OCI-LY7 (cell line): ENCODE measurements at regions not wholly inside any gene's neighbourhood (a gene's known extent, or its start where the extent isn't known, plus 50 kb on each side); places are given as distances from the start of the nearest gene placed in this dataset.

Experiments used
- BruUV-seq: library from RNA; stranded (reverse); fragments of 400-500 nt; replicated peaks from 2 replicates; lab custom pipeline; 2021; lab: Mats Ljungman, UMichigan
- CTCF ChIA-PET: fragments of 300-600 bp; sonication (Branson Sonifier 250); formaldehyde crosslinking; loops from one replicate; lab custom pipeline; 2022; ENCODE audit warnings: antibody characterized with exemption; ENCODE audit not compliant: unreplicated experiment; lab: Charles Lee
- POLR2A ChIA-PET: fragments of 300-600 bp; sonication (Branson Sonifier 250); formaldehyde crosslinking; loops from one replicate; lab custom pipeline; 2022; ENCODE audit warnings: antibody characterized with exemption; lab: Charles Lee
- DNase-seq: peaks from one replicate; pipeline ENCODE4 v3.0.0-alpha.2; 2015; ENCODE audit warnings: low spot score
- H2AFZ ChIP-seq: fragments of 200-600 bp; sonication (generic), shearing (Covaris generic); 2 replicates; pipeline ENCODE4 v1.6.1; 2014; ENCODE audit warnings: mild to moderate bottlenecking, antibody characterized with exemption, low read length, moderate library complexity
- H3K27ac ChIP-seq: fragments of 200-600 bp; sonication (generic); 2 replicates; pipeline ENCODE4 v1.5.1; 2014; ENCODE audit warnings: mixed run types, low read depth, mild to moderate bottlenecking, moderate library complexity, low read length, inconsistent platforms; ENCODE audit not compliant: poor library complexity, severe bottlenecking
- H3K36me3 ChIP-seq: fragments of 200-600 bp; sonication (generic); 2 replicates; pipeline ENCODE4 v1.6.1; 2014; ENCODE audit warnings: mild to moderate bottlenecking, antibody characterized with exemption, low read length, moderate library complexity, mixed read lengths; ENCODE audit not compliant: insufficient read depth
- H3K4me1 ChIP-seq: fragments of 200-600 bp; sonication (generic); 2 replicates; pipeline ENCODE4 v1.5.1; 2014; ENCODE audit warnings: mild to moderate bottlenecking, low read length; ENCODE audit not compliant: insufficient read depth, poor library complexity, severe bottlenecking
- H3K4me2 ChIP-seq: fragments of 200-600 bp; sonication (generic); 2 replicates; pipeline ENCODE4 v1.6.1; 2014; ENCODE audit warnings: mild to moderate bottlenecking, low read length
- H3K4me3 ChIP-seq: fragments of 200-600 bp; sonication (generic); 2 replicates; pipeline ENCODE4 v1.5.1; 2014; ENCODE audit warnings: mild to moderate bottlenecking, low read depth, low read length; ENCODE audit not compliant: poor library complexity, severe bottlenecking
- H3K79me2 ChIP-seq: fragments of 200-600 bp; sonication (generic); 2 replicates; pipeline ENCODE4 v1.6.1; 2016; ENCODE audit warnings: low read depth, mild to moderate bottlenecking, low read length, moderate library complexity, mixed read lengths; ENCODE audit not compliant: insufficient read depth
- H3K9me2 ChIP-seq: fragments of 200-600 bp; sonication (generic); 2 replicates; pipeline ENCODE4 v1.6.1; 2016; ENCODE audit warnings: mild to moderate bottlenecking, low read length, mixed read lengths; ENCODE audit not compliant: insufficient read depth
- H3K9me3 ChIP-seq: fragments of 200-600 bp; sonication (generic); 2 replicates; pipeline ENCODE4 v1.6.1; 2014; ENCODE audit warnings: mild to moderate bottlenecking, mixed run types, low read length, mixed read lengths
- H4K20me1 ChIP-seq: fragments of 200-600 bp; sonication (generic); 2 replicates; pipeline ENCODE4 v1.6.1; 2014; ENCODE audit warnings: mild to moderate bottlenecking, antibody characterized with exemption, low read length, moderate library complexity, mixed read lengths; ENCODE audit not compliant: insufficient read depth
- CTCF ChIP-seq: fragments of 200-600 bp; sonication (generic); conservative IDR thresholded peaks from 2 replicates; pipeline ENCODE4 v1.5.1; 2014; ENCODE audit warnings: mild to moderate bottlenecking, antibody characterized with exemption, low read length, moderate library complexity, mixed read lengths
- EZH2phosphoT487 ChIP-seq: fragments of 200-600 bp; sonication (generic); IDR thresholded peaks from 2 replicates; pipeline ENCODE4 v1.6.1; 2018; ENCODE audit warnings: low read depth, borderline replicate concordance, mild to moderate bottlenecking, mixed run types, antibody characterized with exemption, low read length, moderate library complexity, mixed read lengths
- intact Hi-C: fragments of 100-400 bp; cut with micrococcal nuclease; formaldehyde crosslinking; loops from one replicate; pipeline ENCODE4 v1.10.0; 2022; ENCODE audit not compliant: unreplicated experiment

GRCh38 chr14:49418789-49419188, 167.4 kb downstream of the RPS29 start:
- POLR2A ChIA-PET = no interaction called here
- BruUV-seq = no TSS peak
- Histone ChIP-seq H2AFZ (no peak overlapping the region), H4K20me1 (no peaks in the 10 kb centered on the region), H3K9me3 (no peaks in the 10 kb centered on the region), H3K4me1 (no peaks in the 10 kb centered on the region), H3K79me2 (no peaks in the 10 kb centered on the region), H3K4me2 (no peak overlapping the region), H3K27ac (no peak overlapping the region), H3K4me3 (no peak overlapping the region), H3K36me3 (no peaks in the 10 kb centered on the region), H3K9me2 (no peaks in the 10 kb centered on the region)
- intact Hi-C loops = no loop called here
- DNase-seq = no peak
- CTCF ChIA-PET = no interaction called here
- TF ChIP-seq CTCF (no peak), EZH2phosphoT487 (no peak)

- ChIA-PET POLR2A (no interaction called here), CTCF (no interaction called here)
- intact Hi-C loops = no loop called here
These were observed 168.4 kb downstream of the RPS29 start for GRCh38 chr14:49417790-49418189.

More at GRCh38 chr14:49417790-49418189, 168.4 kb downstream of the RPS29 start:
- no peak overlapping the region for H3K27ac ChIP-seq
- BruUV-seq = no TSS peak
- no peak overlapping the region for H3K4me2 ChIP-seq
- H3K9me2 ChIP-seq = no peaks in the 10 kb centered on the region
- no peaks in the 10 kb centered on the region for H3K4me1 ChIP-seq
- TF ChIP-seq CTCF (no peak), EZH2phosphoT487 (no peak)
- no peaks in the 10 kb centered on the region for H3K79me2 ChIP-seq
- no peaks in the 10 kb centered on the region for H3K36me3 ChIP-seq
- H2AFZ ChIP-seq = no peak overlapping the region
- no peak overlapping the region for H3K4me3 ChIP-seq
- no peak for DNase-seq
- no peaks in the 10 kb centered on the region for H4K20me1 ChIP-seq
- H3K9me3 ChIP-seq = no peaks in the 10 kb centered on the region
